GM12878 (cell line): ENCODE measurements at regions not wholly inside any gene's neighbourhood (a gene's known extent, or its start where the extent isn't known, plus 50 kb on each side); places are given as distances from the start of the nearest gene placed in this dataset.

ENCODE experiments used
- ATAC-seq: fragments of 200-7000 bp; cut with Tn5 transposase; 3 replicates; pipeline ENCODE4 v1.9.1; 2020; ENCODE audit warnings: mild to moderate bottlenecking, moderate library complexity
- BruUV-seq: library from RNA; stranded (reverse); fragments of 400-500 nt; replicated peaks from 2 replicates; lab custom pipeline; 2021; lab: Mats Ljungman, UMichigan
- CTCF ChIA-PET: fragments of 300-600 bp; sonication (Branson Sonifier 250); formaldehyde crosslinking; extraction: SDS; loops from one replicate; lab custom pipeline; 2021; ENCODE audit warnings: inconsistent platforms; lab: Yijun Ruan, JAX
- POLR2A ChIA-PET: fragments of 350-600 bp; formaldehyde crosslinking; extraction: SDS; loops from one replicate; lab custom pipeline; 2021; ENCODE audit warnings: inconsistent platforms; lab: Charles Lee
- RAD21 ChIA-PET: fragments of 300-600 bp; sonication (Branson Sonifier 250); formaldehyde crosslinking; loops from one replicate; lab custom pipeline; 2023; ENCODE audit warnings: antibody characterized with exemption; ENCODE audit not compliant: unreplicated experiment; lab: Charles Lee
- SMC1A ChIA-PET: fragments of 300-600 bp; sonication (Branson Sonifier 250); formaldehyde crosslinking; loops from one replicate; lab custom pipeline; 2023; ENCODE audit not compliant: unreplicated experiment, uncharacterized antibody; lab: Charles Lee
- DNase-seq: peaks from one replicate; pipeline ENCODE4 v3.0.0-alpha.2; 2011; ENCODE audit warnings: low read depth, low spot score
- FAIRE-seq: peaks from 3 replicates; lab custom pipeline; 2011; peaks lifted over from hg19 to GRCh38; lab: Jason Lieb, UNC
- H2AFZ ChIP-seq: 2 replicates; pipeline ENCODE4 v1.6.0; 2011; ENCODE audit warnings: low read depth, low read length, control low read depth; ENCODE audit not compliant: control insufficient read depth
- H3K27ac ChIP-seq: 2 replicates; pipeline ENCODE4 v1.5.1; 2011; ENCODE audit warnings: control low read depth; ENCODE audit not compliant: control insufficient read depth, insufficient read depth
- H3K27me3 ChIP-seq, 2 experiments: replicated peaks in 1 of 2; 2 replicates each; pipeline versions ENCODE4 v1.6.0 to v1.6.1; 2011; ENCODE audit warnings: low read length in 1 of 2; ENCODE audit not compliant: control insufficient read depth in 2 of 2, insufficient read depth in 2 of 2
- H3K36me3 ChIP-seq, 2 experiments: 2 replicates each; pipeline ENCODE4 v1.5.1; 2011; ENCODE audit warnings: low read length in 1 of 2; ENCODE audit not compliant: control insufficient read depth in 2 of 2, insufficient read depth in 2 of 2
- H3K4me1 ChIP-seq: 2 replicates; pipeline ENCODE4 v1.6.1; 2011; ENCODE audit warnings: mild to moderate bottlenecking, low read length, moderate library complexity, mixed read lengths; ENCODE audit not compliant: control insufficient read depth, insufficient read depth
- H3K4me2 ChIP-seq: 2 replicates; pipeline ENCODE4 v1.6.0; 2011; ENCODE audit warnings: control low read depth; ENCODE audit not compliant: control insufficient read depth, insufficient read depth
- H3K4me3 ChIP-seq: fragments of 200-600 bp; sonication (generic); 2 replicates; pipeline ENCODE4 v1.5.1; 2016
- H3K79me2 ChIP-seq: 2 replicates; pipeline ENCODE4 v1.6.0; 2011; ENCODE audit warnings: low read length; ENCODE audit not compliant: control insufficient read depth, insufficient read depth
- H3K9ac ChIP-seq: 2 replicates; pipeline ENCODE4 v1.8.0; 2011; ENCODE audit warnings: low read length, control low read depth, mixed read lengths; ENCODE audit not compliant: control insufficient read depth, insufficient read depth
- H3K9me3 ChIP-seq: replicated peaks from 3 replicates; pipeline ENCODE4 v1.5.1; 2011; ENCODE audit warnings: mild to moderate bottlenecking, low read length; ENCODE audit not compliant: control insufficient read depth, insufficient read depth
- H4K20me1 ChIP-seq: 2 replicates; pipeline ENCODE4 v1.6.0; 2011; ENCODE audit not compliant: control insufficient read depth, insufficient read depth
- BACH1 ChIP-seq: fragments of 450-650 bp; IDR thresholded peaks from 2 replicates; pipeline ENCODE4 v1.6.1; 2017; ENCODE audit warnings: mild to moderate bottlenecking, borderline replicate concordance
- BHLHE40 ChIP-seq, 2 experiments: fragments of 450-650 bp in 1 of 2; IDR thresholded peaks; 2 replicates each; pipeline ENCODE4 v1.6.1; 2011 to 2017; ENCODE audit warnings: low read depth in 2 of 2, borderline replicate concordance in 1 of 2, improper control_type of control experiment in 1 of 2, low read length in 1 of 2, mild to moderate bottlenecking in 1 of 2
- CEBPB ChIP-seq, 2 experiments: fragments of 150-350 bp in 1 of 2; IDR thresholded peaks; 2 replicates each; pipeline ENCODE4 v1.6.1; 2012 to 2014; ENCODE audit warnings: low read depth in 2 of 2, low read length in 2 of 2, borderline replicate concordance in 1 of 2, inconsistent platforms in 1 of 2
- EED ChIP-seq: sonication (generic); IDR thresholded peaks from 2 replicates; pipeline ENCODE4 v1.6.1; 2016; ENCODE audit warnings: antibody characterized with exemption, low read depth
- EP300 ChIP-seq, 2 experiments: fragments of 150-350 bp in 1 of 2; IDR thresholded peaks; 2 replicates each; pipeline ENCODE4 v1.6.1; 2011 to 2012; ENCODE audit warnings: low read depth in 2 of 2, low read length in 2 of 2, borderline replicate concordance in 1 of 2, improper control_type of control experiment in 1 of 2, inconsistent platforms in 1 of 2; ENCODE audit not compliant: control insufficient read depth in 1 of 2
- SIX5 ChIP-seq: IDR thresholded peaks from 2 replicates; pipeline ENCODE4 v1.6.1; 2011; ENCODE audit warnings: mild to moderate bottlenecking, low read depth, low read length, moderate library complexity; ENCODE audit not compliant: severe bottlenecking
- SMAD1 ChIP-seq: fragments of 450-650 bp; IDR thresholded peaks from 2 replicates; pipeline ENCODE4 v1.6.1; 2018; ENCODE audit warnings: mild to moderate bottlenecking, low read depth; ENCODE audit not compliant: partially characterized antibody
- WGBS: methylation state at CpG from one replicate; pipeline ENCODE4 v1.1.6; 2016; ENCODE audit warnings: low lambda C conversion rate; ENCODE audit not compliant: insufficient replicate concordance, insufficient coverage; ENCODE audit errors: missing lambda C conversion rate; 5-methylcytosine and 5-hydroxymethylcytosine counted together
- in situ Hi-C: fragments of 300-500 bp; cut with MboI; formaldehyde crosslinking; loops from 9 replicates; pipeline ENCODE4 v1.14.3; 2018; ENCODE audit warnings: mixed read lengths
- intact Hi-C: fragments of 100-400 bp; cut with micrococcal nuclease; formaldehyde crosslinking; loops from one replicate; pipeline ENCODE4 v1.14.2; 2022; ENCODE audit not compliant: unreplicated experiment
- TF ChIP-seq, protein P1 (sequence below): fragments of 450-650 bp; IDR thresholded peaks from 2 replicates; pipeline ENCODE4 v1.6.1; 2016; ENCODE audit warnings: mild to moderate bottlenecking, moderate library complexity, borderline replicate concordance
- TF ChIP-seq, protein P2 (sequence below): IDR thresholded peaks from 2 replicates; pipeline ENCODE4 v1.6.1; 2012; ENCODE audit warnings: mild to moderate bottlenecking, low read depth, low read length

- TF ChIP-seq EP300 (IDR thresholded peaks at IDR 0.05; ENCODE audit: borderline replicate concordance in 1 of 2, control insufficient read depth in 1 of 2, low read depth in 2 of 2, low read length in 2 of 2) (no peak), SIX5 (no peak), BHLHE40 (IDR thresholded peaks at IDR 0.05; ENCODE audit: borderline replicate concordance in 1 of 2, low read depth in 2 of 2, low read length in 1 of 2) (no peak), SMAD1 (no peak), BACH1 (no peak)
- H3K27me3 ChIP-seq = no peaks in the 10 kb centered on the region
- intact Hi-C loops (no loop called here), in situ Hi-C loops (no loop called here)
- no peaks in the 10 kb centered on the region for H3K79me2 ChIP-seq
- ChIA-PET RAD21 (no interaction called here), CTCF (interaction anchor here (1.5 kb wide), 1 partner anchor 55 kb away, joined by 3 read pairs; no protein-coding TSS in a partner anchor), SMC1A (no interaction called here), POLR2A (no interaction called here)
- WGBS = 29% methylated on average over 3 of the region's 3 CpGs
- no peaks in the 10 kb centered on the region for H3K9me3 ChIP-seq
- no peaks in the 10 kb centered on the region for H3K4me1 ChIP-seq
- no peak for FAIRE-seq
- no TSS peak for BruUV-seq
- no peak overlapping the region for H2AFZ ChIP-seq
- no peak overlapping the region for H3K4me2 ChIP-seq
- ATAC-seq = no peak
- no peak overlapping the region for H3K27ac ChIP-seq
- no peak overlapping the region for H3K9ac ChIP-seq
- H3K4me3 ChIP-seq = no peak overlapping the region
- no peaks in the 10 kb centered on the region for H4K20me1 ChIP-seq
- H3K36me3 ChIP-seq = no peaks in the 10 kb centered on the region
- DNase-seq = no peak
These were observed 213.9 kb downstream of the PIK3C3 start for GRCh38 chr18:42168907-42169306.

DNA sequence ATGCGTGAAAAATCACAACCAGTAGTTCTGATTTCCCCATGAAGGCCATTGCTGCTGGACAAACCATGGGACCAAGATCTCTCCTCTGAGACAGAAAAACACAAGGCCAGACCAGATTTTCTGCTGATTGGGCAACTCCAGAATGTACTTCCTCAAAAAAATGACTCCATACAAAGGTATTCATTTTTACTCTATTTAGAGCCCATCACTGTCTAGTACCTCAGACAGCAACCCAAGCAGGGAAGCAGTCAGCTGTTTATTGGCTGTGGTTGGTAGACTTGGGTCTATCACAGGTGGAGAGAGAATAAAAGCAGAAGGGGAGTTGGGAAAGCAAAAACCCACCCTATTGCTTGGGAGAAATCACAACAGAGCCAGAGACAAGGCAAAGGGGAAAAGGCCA is 219.9 kb downstream of the PIK3C3 start:
- WGBS = 75% methylated on average over 1 of the region's 1 CpG
- no peak overlapping the region for H2AFZ ChIP-seq
- H3K79me2 ChIP-seq = no peaks in the 10 kb centered on the region
- intact Hi-C loops = no loop called here
- DNase-seq (no peak), ATAC-seq (peak; percentile 54), FAIRE-seq (no peak)
- SMC1A ChIA-PET = interaction anchor here (1.1 to 1.6 kb wide), 2 partner anchors 55 to 61 kb away, joined by 3 to 6 read pairs; no protein-coding TSS in a partner anchor
- H3K9ac ChIP-seq = no peak overlapping the region
- no peaks in the 10 kb centered on the region; a peak in 1 of 4 replicates for H3K27me3 ChIP-seq
- in situ Hi-C loops = no loop called here
- no peak overlapping the region for H3K4me2 ChIP-seq
- H4K20me1 ChIP-seq = no peaks in the 10 kb centered on the region
- POLR2A ChIA-PET = no interaction called here
- RAD21 ChIA-PET = interaction anchor here (2.6 kb wide), 1 partner anchor 60 kb away, joined by 10 read pairs; no protein-coding TSS in a partner anchor
- H3K27ac ChIP-seq = no peak overlapping the region
- no TSS peak for BruUV-seq
- CTCF ChIA-PET = interaction anchor here (2.0 to 2.4 kb wide), 2 partner anchors 38 to 61 kb away, joined by 6 to 7 read pairs; no protein-coding TSS in a partner anchor
- no peaks in the 10 kb centered on the region for H3K9me3 ChIP-seq
- H3K4me1 ChIP-seq = no peaks in the 10 kb centered on the region
- no peaks in the 10 kb centered on the region for H3K36me3 ChIP-seq
- no peak overlapping the region for H3K4me3 ChIP-seq
- no peak for TF ChIP-seq CEBPB (IDR thresholded peaks at IDR 0.05; ENCODE audit: borderline replicate concordance in 1 of 2, low read depth in 2 of 2, low read length in 2 of 2)
- TF ChIP-seq, protein P1, sequence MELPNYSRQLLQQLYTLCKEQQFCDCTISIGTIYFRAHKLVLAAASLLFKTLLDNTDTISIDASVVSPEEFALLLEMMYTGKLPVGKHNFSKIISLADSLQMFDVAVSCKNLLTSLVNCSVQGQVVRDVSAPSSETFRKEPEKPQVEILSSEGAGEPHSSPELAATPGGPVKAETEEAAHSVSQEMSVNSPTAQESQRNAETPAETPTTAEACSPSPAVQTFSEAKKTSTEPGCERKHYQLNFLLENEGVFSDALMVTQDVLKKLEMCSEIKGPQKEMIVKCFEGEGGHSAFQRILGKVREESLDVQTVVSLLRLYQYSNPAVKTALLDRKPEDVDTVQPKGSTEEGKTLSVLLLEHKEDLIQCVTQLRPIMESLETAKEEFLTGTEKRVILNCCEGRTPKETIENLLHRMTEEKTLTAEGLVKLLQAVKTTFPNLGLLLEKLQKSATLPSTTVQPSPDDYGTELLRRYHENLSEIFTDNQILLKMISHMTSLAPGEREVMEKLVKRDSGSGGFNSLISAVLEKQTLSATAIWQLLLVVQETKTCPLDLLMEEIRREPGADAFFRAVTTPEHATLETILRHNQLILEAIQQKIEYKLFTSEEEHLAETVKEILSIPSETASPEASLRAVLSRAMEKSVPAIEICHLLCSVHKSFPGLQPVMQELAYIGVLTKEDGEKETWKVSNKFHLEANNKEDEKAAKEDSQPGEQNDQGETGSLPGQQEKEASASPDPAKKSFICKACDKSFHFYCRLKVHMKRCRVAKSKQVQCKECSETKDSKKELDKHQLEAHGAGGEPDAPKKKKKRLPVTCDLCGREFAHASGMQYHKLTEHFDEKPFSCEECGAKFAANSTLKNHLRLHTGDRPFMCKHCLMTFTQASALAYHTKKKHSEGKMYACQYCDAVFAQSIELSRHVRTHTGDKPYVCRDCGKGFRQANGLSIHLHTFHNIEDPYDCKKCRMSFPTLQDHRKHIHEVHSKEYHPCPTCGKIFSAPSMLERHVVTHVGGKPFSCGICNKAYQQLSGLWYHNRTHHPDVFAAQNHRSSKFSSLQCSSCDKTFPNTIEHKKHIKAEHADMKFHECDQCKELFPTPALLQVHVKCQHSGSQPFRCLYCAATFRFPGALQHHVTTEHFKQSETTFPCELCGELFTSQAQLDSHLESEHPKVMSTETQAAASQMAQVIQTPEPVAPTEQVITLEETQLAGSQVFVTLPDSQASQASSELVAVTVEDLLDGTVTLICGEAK = no peak
- TF ChIP-seq EED = no peak
- TF ChIP-seq, protein P2, sequence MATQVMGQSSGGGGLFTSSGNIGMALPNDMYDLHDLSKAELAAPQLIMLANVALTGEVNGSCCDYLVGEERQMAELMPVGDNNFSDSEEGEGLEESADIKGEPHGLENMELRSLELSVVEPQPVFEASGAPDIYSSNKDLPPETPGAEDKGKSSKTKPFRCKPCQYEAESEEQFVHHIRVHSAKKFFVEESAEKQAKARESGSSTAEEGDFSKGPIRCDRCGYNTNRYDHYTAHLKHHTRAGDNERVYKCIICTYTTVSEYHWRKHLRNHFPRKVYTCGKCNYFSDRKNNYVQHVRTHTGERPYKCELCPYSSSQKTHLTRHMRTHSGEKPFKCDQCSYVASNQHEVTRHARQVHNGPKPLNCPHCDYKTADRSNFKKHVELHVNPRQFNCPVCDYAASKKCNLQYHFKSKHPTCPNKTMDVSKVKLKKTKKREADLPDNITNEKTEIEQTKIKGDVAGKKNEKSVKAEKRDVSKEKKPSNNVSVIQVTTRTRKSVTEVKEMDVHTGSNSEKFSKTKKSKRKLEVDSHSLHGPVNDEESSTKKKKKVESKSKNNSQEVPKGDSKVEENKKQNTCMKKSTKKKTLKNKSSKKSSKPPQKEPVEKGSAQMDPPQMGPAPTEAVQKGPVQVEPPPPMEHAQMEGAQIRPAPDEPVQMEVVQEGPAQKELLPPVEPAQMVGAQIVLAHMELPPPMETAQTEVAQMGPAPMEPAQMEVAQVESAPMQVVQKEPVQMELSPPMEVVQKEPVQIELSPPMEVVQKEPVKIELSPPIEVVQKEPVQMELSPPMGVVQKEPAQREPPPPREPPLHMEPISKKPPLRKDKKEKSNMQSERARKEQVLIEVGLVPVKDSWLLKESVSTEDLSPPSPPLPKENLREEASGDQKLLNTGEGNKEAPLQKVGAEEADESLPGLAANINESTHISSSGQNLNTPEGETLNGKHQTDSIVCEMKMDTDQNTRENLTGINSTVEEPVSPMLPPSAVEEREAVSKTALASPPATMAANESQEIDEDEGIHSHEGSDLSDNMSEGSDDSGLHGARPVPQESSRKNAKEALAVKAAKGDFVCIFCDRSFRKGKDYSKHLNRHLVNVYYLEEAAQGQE = peak; percentile 87
